Thyroid gland (tissue), 4 donors: ENCODE measurements at regions not wholly inside any gene's neighbourhood (a gene's known extent, or its start where the extent isn't known, plus 50 kb on each side); places are given as distances from the start of the nearest gene placed in this dataset.

ENCODE experiments used
- DNase-seq, 2 donors: peaks; one replicate each; pipeline ENCODE4 v3.0.0-alpha.2; 2019
- H3K27ac ChIP-seq, 3 donors: fragments of 200-600 bp; sonication (generic); 1 replicate in 2 of 3; 2 replicates in 1 of 3; pipeline ENCODE4 v1.5.1; 2016 to 2019; ENCODE audit warnings: mild to moderate bottlenecking in 1 of 3, moderate library complexity in 1 of 3
- H3K27me3 ChIP-seq: fragments of 200-600 bp; sonication (generic); one replicate; pipeline ENCODE4 v1.5.1; 2019
- H3K36me3 ChIP-seq, 2 donors: fragments of 200-600 bp; sonication (generic); one replicate each; pipeline ENCODE4 v1.5.1; 2016 to 2019
- H3K4me1 ChIP-seq, 2 donors: fragments of 200-600 bp; sonication (generic); one replicate each; pipeline ENCODE4 v1.5.1; 2017 to 2019
- H3K4me3 ChIP-seq, 3 donors: fragments of 200-600 bp; sonication (generic); replicated peaks in 1 of 3; 1 replicate in 2 of 3; 2 replicates in 1 of 3; pipeline ENCODE4 v1.5.1; 2016; ENCODE audit warnings: mild to moderate bottlenecking in 1 of 3
- H3K9me3 ChIP-seq: fragments of 200-600 bp; sonication (generic); one replicate; pipeline ENCODE4 v1.5.1; 2017
- POLR2A ChIP-seq, 2 donors: fragments of 450-650 bp; IDR thresholded peaks; one replicate each; pipeline ENCODE4 v1.6.1; 2017; ENCODE audit warnings: antibody characterized with exemption in 2 of 2, mild to moderate bottlenecking in 2 of 2, moderate library complexity in 1 of 2
- WGBS, 2 donors: methylation state at CpG; one replicate each; pipeline ENCODE4 v1.1.5; 2017; 5-methylcytosine and 5-hydroxymethylcytosine counted together
- intact Hi-C: fragments of 100-400 bp; cut with DNase I; formaldehyde crosslinking; loops from one replicate; pipeline ENCODE4 v1.15.1; 2023
- TF ChIP-seq, protein P1 (sequence below), 6 experiments: fragments of 200-600 bp in 3 of 6; fragments of 450-650 bp in 3 of 6; sonication (generic) in 3 of 6; IDR thresholded peaks; one replicate each; pipeline ENCODE4 v1.5.1; 2016 to 2019; ENCODE audit warnings: antibody characterized with exemption in 6 of 6, mild to moderate bottlenecking in 2 of 6, inconsistent platforms in 1 of 6, moderate library complexity in 1 of 6

DNA sequence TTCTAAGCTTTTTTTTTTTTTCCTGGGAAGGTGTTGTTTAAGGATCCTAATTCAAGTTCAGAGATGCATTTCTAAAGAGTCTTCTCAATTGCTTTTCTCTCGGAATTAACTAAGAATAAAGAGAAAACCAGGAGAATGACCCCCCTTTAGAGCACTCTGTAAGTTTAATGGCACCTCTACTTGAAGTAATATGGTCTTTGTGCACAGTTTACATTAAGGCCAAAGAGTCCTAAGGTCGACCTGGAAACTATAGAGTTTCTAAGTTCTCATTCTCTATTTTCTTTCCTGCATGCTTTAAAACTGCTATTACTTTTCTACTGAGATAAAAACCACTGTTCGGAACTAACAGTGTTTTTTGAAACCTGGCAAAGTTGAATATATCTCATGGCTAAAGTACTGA is 923.1 kb upstream of the CDH10 start:
- no peaks in the 10 kb centered on the region for H3K4me1 ChIP-seq
- TF ChIP-seq, protein P1, sequence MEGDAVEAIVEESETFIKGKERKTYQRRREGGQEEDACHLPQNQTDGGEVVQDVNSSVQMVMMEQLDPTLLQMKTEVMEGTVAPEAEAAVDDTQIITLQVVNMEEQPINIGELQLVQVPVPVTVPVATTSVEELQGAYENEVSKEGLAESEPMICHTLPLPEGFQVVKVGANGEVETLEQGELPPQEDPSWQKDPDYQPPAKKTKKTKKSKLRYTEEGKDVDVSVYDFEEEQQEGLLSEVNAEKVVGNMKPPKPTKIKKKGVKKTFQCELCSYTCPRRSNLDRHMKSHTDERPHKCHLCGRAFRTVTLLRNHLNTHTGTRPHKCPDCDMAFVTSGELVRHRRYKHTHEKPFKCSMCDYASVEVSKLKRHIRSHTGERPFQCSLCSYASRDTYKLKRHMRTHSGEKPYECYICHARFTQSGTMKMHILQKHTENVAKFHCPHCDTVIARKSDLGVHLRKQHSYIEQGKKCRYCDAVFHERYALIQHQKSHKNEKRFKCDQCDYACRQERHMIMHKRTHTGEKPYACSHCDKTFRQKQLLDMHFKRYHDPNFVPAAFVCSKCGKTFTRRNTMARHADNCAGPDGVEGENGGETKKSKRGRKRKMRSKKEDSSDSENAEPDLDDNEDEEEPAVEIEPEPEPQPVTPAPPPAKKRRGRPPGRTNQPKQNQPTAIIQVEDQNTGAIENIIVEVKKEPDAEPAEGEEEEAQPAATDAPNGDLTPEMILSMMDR (IDR thresholded peaks at IDR 0.05): no peak
- no peak for TF ChIP-seq POLR2A (IDR thresholded peaks at IDR 0.05)
- no peaks in the 10 kb centered on the region for H3K36me3 ChIP-seq
- no peak for DNase-seq
- no peak overlapping the region for H3K4me3 ChIP-seq
- intact Hi-C loops: no loop called here
- H3K27me3 ChIP-seq: no peaks in the 10 kb centered on the region
- H3K27ac ChIP-seq: no peak overlapping the region
- H3K9me3 ChIP-seq: no peaks in the 10 kb centered on the region
- 46 to 47% methylated on average over 3 of the region's 3 CpGs for WGBS, 2 donors

DNA sequence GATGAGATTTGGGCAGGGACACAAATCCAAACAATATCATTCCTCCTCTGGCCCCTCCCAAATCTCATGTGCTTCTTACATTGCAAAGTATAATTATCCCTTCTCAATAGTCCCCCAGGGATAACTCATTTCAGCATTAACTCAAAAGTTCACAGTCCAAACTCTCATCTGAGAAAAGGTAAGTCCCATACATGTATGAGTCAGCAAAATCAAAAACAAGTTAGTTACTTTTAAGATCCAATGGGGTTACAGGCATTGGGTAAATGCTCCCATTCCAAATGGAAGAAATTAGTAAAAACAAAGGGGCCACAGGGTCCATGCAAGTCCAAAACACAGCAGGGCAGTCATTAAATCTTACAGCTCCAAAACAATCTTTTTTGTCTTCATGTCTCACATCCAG is 917.9 kb upstream of the CDH10 start:
- Histone ChIP-seq H3K27ac (no peak overlapping the region), H3K36me3 (no peaks in the 10 kb centered on the region), H3K4me1 (no peaks in the 10 kb centered on the region), H3K27me3 (no peaks in the 10 kb centered on the region), H3K4me3 (no peak overlapping the region), H3K9me3 (no peaks in the 10 kb centered on the region)
- TF ChIP-seq, protein P1 (IDR thresholded peaks at IDR 0.05): no peak
- TF ChIP-seq POLR2A (IDR thresholded peaks at IDR 0.05): no peak
- DNase-seq: no peak
- intact Hi-C loops: no loop called here

DNA sequence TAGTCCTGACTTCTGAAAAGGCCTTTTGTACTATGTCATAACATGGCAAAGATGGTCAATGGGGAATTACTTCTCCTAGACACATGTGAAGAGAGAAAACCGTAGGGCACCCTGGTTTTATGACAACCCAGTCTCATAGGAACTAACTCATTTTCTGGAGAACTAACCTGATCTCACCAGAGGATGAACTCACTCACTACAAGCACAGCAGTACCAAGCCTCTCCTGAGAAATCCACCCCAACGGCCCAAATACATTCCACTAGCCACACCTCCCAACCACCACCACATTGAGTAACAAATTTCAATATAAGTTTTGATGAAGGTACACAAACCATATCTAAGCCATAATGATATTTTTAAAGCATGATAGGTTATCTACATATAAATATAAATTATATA is 909.3 kb upstream of the CDH10 start:
- TF ChIP-seq, protein P1 (IDR thresholded peaks at IDR 0.05): no peak
- TF ChIP-seq POLR2A (IDR thresholded peaks at IDR 0.05): no peak
- Histone ChIP-seq H3K36me3 (no peaks in the 10 kb centered on the region), H3K4me3 (no peak overlapping the region), H3K27ac (no peak overlapping the region), H3K4me1 (no peaks in the 10 kb centered on the region), H3K27me3 (no peaks in the 10 kb centered on the region), H3K9me3 (no peaks in the 10 kb centered on the region)
- 47 to 57% methylated on average over 2 of the region's 2 CpGs for WGBS, 2 donors
- intact Hi-C loops: no loop called here
- no peak for DNase-seq

DNA sequence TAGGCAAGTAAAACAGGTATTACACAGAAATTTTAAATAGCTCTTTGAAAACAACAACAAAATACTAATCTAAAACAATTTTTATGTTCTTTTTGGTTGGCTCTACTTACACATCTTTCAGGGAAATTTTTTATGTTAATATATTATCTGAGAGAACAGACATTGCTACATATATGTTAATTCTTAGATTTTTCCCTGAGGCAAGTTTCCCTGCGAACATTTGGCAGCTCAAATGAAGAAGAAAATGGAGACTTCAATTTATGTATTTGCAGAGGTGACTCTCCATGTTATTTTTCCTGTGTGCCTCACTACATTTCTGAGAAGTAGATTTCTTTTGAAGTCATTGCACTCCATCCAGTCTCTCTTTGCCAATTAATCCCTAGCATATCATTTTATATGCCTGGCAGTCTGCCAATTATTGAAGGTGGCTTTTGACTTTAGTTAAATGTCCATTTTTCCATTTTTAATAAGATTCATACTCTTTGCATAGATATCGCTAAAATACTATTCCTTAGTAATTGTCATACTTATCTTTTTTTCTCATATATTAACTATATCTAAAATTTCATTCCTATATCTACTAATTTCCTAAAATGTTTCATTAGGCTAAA is 908.2 kb upstream of the CDH10 start:
- WGBS, 2 donors: 87 to 93% methylated on average over 2 of the region's 2 CpGs
- intact Hi-C loops: no loop called here
- DNase-seq: no peak
- Histone ChIP-seq H3K27ac (no peak overlapping the region), H3K4me1 (no peaks in the 10 kb centered on the region), H3K27me3 (no peaks in the 10 kb centered on the region), H3K36me3 (no peaks in the 10 kb centered on the region), H3K9me3 (no peaks in the 10 kb centered on the region), H3K4me3 (no peak overlapping the region)
- TF ChIP-seq, protein P1 (IDR thresholded peaks at IDR 0.05): no peak
- TF ChIP-seq POLR2A (IDR thresholded peaks at IDR 0.05): no peak

DNA sequence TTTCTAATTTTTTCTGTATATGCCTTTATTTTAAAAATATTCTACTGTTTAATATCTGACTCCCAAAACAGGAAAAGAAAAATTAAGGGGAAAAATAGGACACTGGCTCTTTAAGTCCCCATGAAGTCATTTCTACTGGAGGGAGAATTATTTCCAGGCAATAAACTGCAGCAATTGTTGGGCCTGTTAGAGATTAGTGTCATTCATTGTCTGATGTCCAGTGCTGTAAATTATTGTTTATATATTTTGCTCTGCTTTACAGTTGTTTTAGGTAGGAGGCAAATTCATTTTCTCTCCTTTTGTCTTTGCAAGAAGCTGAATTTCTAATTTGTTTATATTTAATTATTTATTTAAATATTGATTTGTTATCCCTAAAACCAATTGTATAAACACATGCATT is 906.0 kb upstream of the CDH10 start:
- Histone ChIP-seq H3K4me1 (no peaks in the 10 kb centered on the region), H3K36me3 (no peaks in the 10 kb centered on the region), H3K27ac (no peak overlapping the region), H3K4me3 (no peak overlapping the region), H3K27me3 (no peaks in the 10 kb centered on the region), H3K9me3 (no peaks in the 10 kb centered on the region)
- TF ChIP-seq POLR2A (IDR thresholded peaks at IDR 0.05): no peak
- TF ChIP-seq, protein P1 (IDR thresholded peaks at IDR 0.05): no peak
- intact Hi-C loops: no loop called here
- no peak for DNase-seq
